ENCODE measurements at regions not wholly inside any gene's neighbourhood (a gene's known extent, or its start where the extent isn't known, plus 50 kb on each side); places are given as distances from the start of the nearest gene placed in this dataset.

DNA sequence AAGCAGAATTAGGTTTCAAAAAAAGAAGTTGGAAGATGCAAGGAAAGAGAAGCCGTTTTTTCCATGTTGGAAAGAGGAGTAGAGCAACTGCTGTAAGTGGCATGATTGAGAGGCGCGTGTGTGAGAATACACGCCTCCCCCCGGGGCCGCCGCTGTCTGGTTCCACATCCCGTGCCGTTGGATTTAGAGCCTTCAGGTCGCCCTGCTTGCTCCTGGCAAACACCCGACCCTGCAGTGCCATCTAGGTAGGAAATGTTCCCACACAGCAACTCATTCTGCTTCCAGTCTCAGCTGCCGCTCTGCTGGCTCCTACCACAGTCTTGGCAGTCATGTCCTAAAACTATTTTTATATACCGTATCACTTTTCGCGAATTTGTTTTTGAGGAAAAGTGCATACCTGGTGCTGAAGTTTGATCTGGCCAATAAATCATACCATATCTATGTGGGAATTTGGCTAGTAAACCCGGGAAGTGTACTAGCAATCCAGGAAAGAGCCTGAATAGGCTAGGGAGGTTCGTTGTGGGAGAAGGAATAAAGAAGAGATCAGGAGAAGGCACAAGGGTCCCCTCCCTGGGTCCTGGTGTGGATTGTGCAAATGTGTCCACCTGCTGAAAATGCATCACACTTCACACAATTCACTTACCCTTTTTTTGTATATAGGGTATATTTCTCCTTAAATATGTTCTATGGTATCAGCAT is 372.7 kb downstream of the FBXO15 start:
- DNase-seq (ENCODE audit: low spot score): no peak
- H3K4me2 ChIP-seq: no peak overlapping the region

DNA sequence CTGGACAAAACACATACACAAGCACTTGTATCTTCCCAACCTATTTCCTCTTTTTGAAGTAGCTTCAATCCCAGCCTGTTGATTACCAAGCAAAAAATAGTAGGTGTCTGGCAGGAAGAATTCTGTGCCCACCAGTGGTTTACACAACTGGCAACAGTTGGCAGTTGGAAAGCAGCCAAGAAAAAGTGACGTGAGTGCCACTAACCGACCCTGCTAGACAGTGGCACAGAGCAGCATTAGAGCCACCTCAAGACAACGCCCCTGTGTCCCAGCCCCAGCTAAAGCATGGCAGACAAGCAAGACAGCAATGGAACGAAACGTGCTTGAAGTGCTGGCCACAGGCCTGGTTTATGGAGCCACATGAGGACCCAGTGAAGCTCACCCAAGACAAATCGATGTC is 379.6 kb downstream of the FBXO15 start:
- Histone ChIP-seq H3K4me2 (no peak overlapping the region), H4K20me1 (ENCODE audit: insufficient read depth, poor library complexity, severe bottlenecking) (no peaks in the 10 kb centered on the region), H2AFZ (no peak overlapping the region), H3K9me2 (replicated peaks; ENCODE audit: insufficient read depth) (no peaks in the 10 kb centered on the region), H3K36me3 (replicated peaks; ENCODE audit: insufficient read depth, low read depth) (no peaks in the 10 kb centered on the region), H3K27me3 (no peaks in the 10 kb centered on the region), H3K4me3 (no peak overlapping the region), H3K4me1 (ENCODE audit: insufficient read depth) (no peaks in the 10 kb centered on the region), H3K9me3 (ENCODE audit: low read depth) (no peaks in the 10 kb centered on the region), H3K79me2 (no peaks in the 10 kb centered on the region), H3K27ac (no peak overlapping the region)
- WGBS (ENCODE audit: low lambda C conversion rate, missing lambda C conversion rate): 84% methylated on average over 6 of the region's 6 CpGs
- no peak for DNase-seq (ENCODE audit: low spot score)
- TF ChIP-seq EZH2phosphoT487 (IDR thresholded peaks at IDR 0.05; ENCODE audit: low read depth, severe bottlenecking, unreplicated experiment) (no peak), EZH2 (IDR thresholded peaks at IDR 0.05; ENCODE audit: borderline replicate concordance) (no peak), CTCF (IDR thresholded peaks at IDR 0.05; ENCODE audit: poor library complexity) (no peak)

More for the DNA sequence above, 372.7 kb downstream of the FBXO15 start:
- no peaks in the 10 kb centered on the region for H4K20me1 ChIP-seq (ENCODE audit: insufficient read depth, poor library complexity, severe bottlenecking)
- no peak overlapping the region for H2AFZ ChIP-seq
- H3K79me2 ChIP-seq: no peaks in the 10 kb centered on the region
- H3K4me1 ChIP-seq (ENCODE audit: insufficient read depth): no peaks in the 10 kb centered on the region
- H3K27ac ChIP-seq: no peak overlapping the region
- no peaks in the 10 kb centered on the region for H3K36me3 ChIP-seq (replicated peaks; ENCODE audit: insufficient read depth, low read depth)
- H3K9me2 ChIP-seq (replicated peaks; ENCODE audit: insufficient read depth): no peaks in the 10 kb centered on the region
- WGBS (ENCODE audit: low lambda C conversion rate, missing lambda C conversion rate): 71% methylated on average over 17 of the region's 17 CpGs
- TF ChIP-seq CTCF (IDR thresholded peaks at IDR 0.05; ENCODE audit: poor library complexity) (no peak), EZH2phosphoT487 (IDR thresholded peaks at IDR 0.05; ENCODE audit: low read depth, severe bottlenecking, unreplicated experiment) (no peak), EZH2 (IDR thresholded peaks at IDR 0.05; ENCODE audit: borderline replicate concordance) (no peak)
- H3K9me3 ChIP-seq (ENCODE audit: low read depth): no peaks in the 10 kb centered on the region
- no peaks in the 10 kb centered on the region for H3K27me3 ChIP-seq
- H3K4me3 ChIP-seq: no peak overlapping the region

DNA sequence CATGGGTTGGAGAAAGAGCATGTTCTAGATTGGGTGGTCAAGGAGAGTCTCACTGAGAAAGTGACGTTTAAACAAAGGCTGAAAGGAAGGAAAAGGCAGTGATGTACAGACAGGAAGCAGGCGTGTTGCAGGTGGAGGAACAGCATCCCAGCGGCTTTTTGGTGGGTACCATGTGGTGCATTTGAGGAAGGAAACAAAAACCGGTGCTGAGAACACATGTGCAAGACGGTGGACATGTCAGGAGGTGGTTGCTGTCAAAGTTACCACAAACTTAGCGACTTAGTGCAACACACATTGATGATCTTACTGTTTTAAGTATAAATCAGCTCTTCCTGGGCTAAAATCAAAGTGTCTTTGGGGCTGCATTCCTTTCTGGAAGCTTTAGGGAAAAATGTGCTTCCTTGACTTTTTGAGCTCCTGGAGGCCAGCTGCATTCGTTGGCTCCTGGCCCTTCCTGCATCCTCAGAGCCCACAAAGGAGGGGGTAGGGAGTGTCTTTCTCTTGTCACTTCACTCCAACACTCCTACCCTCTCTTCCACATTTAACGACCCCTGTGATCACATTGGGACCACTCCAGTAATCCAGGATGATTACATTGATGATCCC is 380.6 kb downstream of the FBXO15 start:
- H3K27ac ChIP-seq: no peak overlapping the region
- H3K36me3 ChIP-seq (replicated peaks; ENCODE audit: insufficient read depth, low read depth): no peaks in the 10 kb centered on the region
- DNase-seq (ENCODE audit: low spot score): no peak
- no peaks in the 10 kb centered on the region for H3K9me2 ChIP-seq (replicated peaks; ENCODE audit: insufficient read depth)
- no peak overlapping the region for H2AFZ ChIP-seq
- H4K20me1 ChIP-seq (ENCODE audit: insufficient read depth, poor library complexity, severe bottlenecking): no peaks in the 10 kb centered on the region
- H3K4me3 ChIP-seq: no peak overlapping the region
- no peaks in the 10 kb centered on the region for H3K9me3 ChIP-seq (ENCODE audit: low read depth)
- no peak overlapping the region for H3K4me2 ChIP-seq
- no peaks in the 10 kb centered on the region for H3K79me2 ChIP-seq
- WGBS (ENCODE audit: low lambda C conversion rate, missing lambda C conversion rate): 81% methylated on average over 8 of the region's 8 CpGs
- no peaks in the 10 kb centered on the region for H3K4me1 ChIP-seq (ENCODE audit: insufficient read depth)
- TF ChIP-seq EZH2phosphoT487 (IDR thresholded peaks at IDR 0.05; ENCODE audit: low read depth, severe bottlenecking, unreplicated experiment): no peak
- TF ChIP-seq EZH2 (IDR thresholded peaks at IDR 0.05; ENCODE audit: borderline replicate concordance): no peak
- TF ChIP-seq CTCF (IDR thresholded peaks at IDR 0.05; ENCODE audit: poor library complexity): no peak
- no peaks in the 10 kb centered on the region for H3K27me3 ChIP-seq

Data from hepatocyte (in vitro differentiated cells).